Activated CD8-positive, alpha-beta T cell treated with anti-CD3 and anti-CD28 coated beads, Interleukin-2, amount 10 ng/mL, durations not matched to agents 7 days and 5 days (primary cell): ENCODE measurements at regions not wholly inside any gene's neighbourhood (a gene's known extent, or its start where the extent isn't known, plus 50 kb on each side); places are given as distances from the start of the nearest gene placed in this dataset.

Source experiments
- ATAC-seq: fragments of 150-1000 bp; cut with Tn5 transposase; one replicate; pipeline ENCODE4 v1.10.0; 2021; ENCODE audit warnings: moderate library complexity
- CTCF ChIA-PET: fragments of 350-600 bp; sonication (Branson Sonifier 250); formaldehyde crosslinking; loops from one replicate; lab custom pipeline; 2021; ENCODE audit warnings: antibody characterized with exemption; lab: Charles Lee
- POLR2A ChIA-PET: fragments of 350-600 bp; sonication (Branson Sonifier 250); formaldehyde crosslinking; loops from one replicate; lab custom pipeline; 2021; ENCODE audit warnings: antibody characterized with exemption; lab: Charles Lee
- DNase-seq: peaks from one replicate; pipeline ENCODE4 v3.0.0-alpha.2; 2020
- H3K27ac Mint-ChIP-seq: one replicate; pipeline ENCODE4 v1.8.0; 2021; ENCODE audit warnings: mild to moderate bottlenecking, mixed read lengths
- H3K27me3 Mint-ChIP-seq: one replicate; pipeline ENCODE4 v1.8.0; 2021; ENCODE audit warnings: low read depth, mixed read lengths
- H3K36me3 Mint-ChIP-seq: one replicate; pipeline ENCODE4 v1.8.0; 2021; ENCODE audit warnings: low read depth, mixed read lengths
- H3K4me1 Mint-ChIP-seq: one replicate; pipeline ENCODE4 v1.8.0; 2021; ENCODE audit warnings: low read depth, mixed read lengths
- H3K4me3 Mint-ChIP-seq: one replicate; pipeline ENCODE4 v1.8.0; 2021; ENCODE audit warnings: mild to moderate bottlenecking, mixed read lengths
- H3K9me3 Mint-ChIP-seq: one replicate; pipeline ENCODE4 v1.8.0; 2022; ENCODE audit warnings: mixed read lengths; ENCODE audit not compliant: insufficient read depth

DNA sequence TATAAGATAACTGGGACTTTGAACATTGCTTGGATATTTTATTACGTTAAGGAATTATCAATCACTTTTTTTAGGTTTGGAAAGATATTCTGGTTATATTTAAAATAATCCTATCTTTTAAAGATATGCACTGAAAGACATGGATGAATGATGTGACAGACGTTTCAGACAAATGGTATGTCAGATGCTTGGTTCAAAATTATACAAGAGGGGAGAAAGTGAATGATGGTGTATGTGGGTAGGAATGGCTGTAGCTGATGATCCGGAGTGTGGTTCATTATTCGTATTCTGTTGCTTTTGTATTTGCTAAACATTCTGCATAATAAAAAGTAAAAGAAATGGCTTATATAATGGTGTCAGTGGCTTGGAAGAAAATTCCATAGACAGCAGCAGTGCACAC, 51.0 kb upstream of the SNRPB2 start:
- ChIA-PET POLR2A (no interaction called here), CTCF (no interaction called here)
- no peaks in the 10 kb centered on the region for H3K9me3 Mint-ChIP-seq
- ATAC-seq (no peak), DNase-seq (no peak)
- H3K4me1 Mint-ChIP-seq, result no peaks in the 10 kb centered on the region
- peaks cover 4% of the 10 kb centered on the region for H3K27me3 Mint-ChIP-seq
- H3K4me3 Mint-ChIP-seq, result no peak overlapping the region
- H3K27ac Mint-ChIP-seq, result no peak overlapping the region
- H3K36me3 Mint-ChIP-seq, result no peaks in the 10 kb centered on the region

DNA sequence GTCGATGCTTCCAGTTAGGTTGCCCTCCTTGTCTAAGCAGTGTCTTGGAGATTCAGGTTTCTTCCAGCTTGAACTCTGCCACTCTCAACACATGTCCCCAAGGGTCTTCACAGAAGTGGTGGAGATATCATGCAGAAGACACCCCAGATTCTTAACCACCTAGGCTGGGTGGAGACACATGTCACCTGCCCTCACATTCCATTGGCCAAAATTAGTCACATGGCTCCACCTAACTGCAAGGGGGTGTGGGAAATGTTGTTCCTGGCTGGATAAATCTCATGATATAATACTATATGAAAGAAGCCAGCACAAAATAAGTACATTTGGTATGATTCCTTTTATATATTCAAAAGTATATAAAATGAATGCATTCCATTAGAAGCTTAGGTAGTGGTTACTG, 52.9 kb upstream of the SNRPB2 start:
- Mint-ChIP-seq H3K4me3 (no peak overlapping the region), H3K27ac (no peak overlapping the region), H3K4me1 (no peaks in the 10 kb centered on the region), H3K9me3 (no peaks in the 10 kb centered on the region), H3K36me3 (no peaks in the 10 kb centered on the region), H3K27me3 (peaks cover 4% of the 10 kb centered on the region)
- ATAC-seq, result no peak
- ChIA-PET CTCF (no interaction called here), POLR2A (no interaction called here)
- no peak for DNase-seq

GRCh38 chr20:16675001-16675564, 54.7 kb upstream of the SNRPB2 start:
- no peaks in the 10 kb centered on the region for H3K4me1 Mint-ChIP-seq
- no peaks in the 10 kb centered on the region for H3K36me3 Mint-ChIP-seq
- H3K9me3 Mint-ChIP-seq, result no peaks in the 10 kb centered on the region
- POLR2A ChIA-PET, result no interaction called here
- no peak overlapping the region for H3K4me3 Mint-ChIP-seq
- H3K27me3 Mint-ChIP-seq, result peaks cover 4% of the 10 kb centered on the region
- DNase-seq (no peak), ATAC-seq (no peak)
- CTCF ChIA-PET, result interaction anchor here (1.0 kb wide), 1 partner anchor 49 kb away, joined by 3 read pairs; no protein-coding TSS in a partner anchor
- H3K27ac Mint-ChIP-seq, result no peak overlapping the region

DNA sequence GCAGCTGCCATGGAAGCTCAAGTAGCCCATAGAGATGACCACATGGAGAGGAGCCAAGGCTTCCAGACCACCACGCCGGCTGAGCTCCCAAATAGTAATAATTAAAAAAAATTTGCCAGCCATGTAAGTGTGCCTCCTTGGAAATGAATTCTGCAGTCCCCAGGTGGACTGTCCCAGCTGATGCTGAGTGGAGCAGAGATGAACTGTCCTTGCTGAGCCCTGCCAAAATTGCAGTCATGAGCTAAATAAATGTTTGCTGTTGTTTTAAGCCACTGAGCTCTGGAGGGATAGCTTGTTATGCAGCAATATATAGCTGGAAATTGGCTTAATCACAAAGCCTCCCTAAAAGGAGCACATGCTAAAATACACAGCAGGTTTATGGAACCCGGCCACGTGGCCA, 55.6 kb upstream of the SNRPB2 start:
- Mint-ChIP-seq H3K27ac (no peak overlapping the region), H3K9me3 (no peaks in the 10 kb centered on the region), H3K36me3 (no peaks in the 10 kb centered on the region), H3K4me3 (no peak overlapping the region), H3K4me1 (no peaks in the 10 kb centered on the region), H3K27me3 (peaks cover 2% of the 10 kb centered on the region)
- ChIA-PET CTCF (interaction anchor here (1.0 kb wide), 1 partner anchor 50 kb away, joined by 3 read pairs; no protein-coding TSS in a partner anchor), POLR2A (no interaction called here)
- ATAC-seq (no peak), DNase-seq (no peak)

GRCh38 chr20:16672299-16672698, 57.5 kb upstream of the SNRPB2 start:
- H3K27me3 Mint-ChIP-seq, result no peaks in the 10 kb centered on the region
- no peaks in the 10 kb centered on the region for H3K36me3 Mint-ChIP-seq
- DNase-seq, result no peak
- no peak overlapping the region for H3K27ac Mint-ChIP-seq
- peaks cover 4% of the 10 kb centered on the region for H3K9me3 Mint-ChIP-seq
- ATAC-seq, result no peak
- CTCF ChIA-PET, result interaction anchor here (1.0 kb wide), 1 partner anchor 89 kb away, joined by 3 read pairs; no protein-coding TSS in a partner anchor
- H3K4me3 Mint-ChIP-seq, result no peak overlapping the region
- H3K4me1 Mint-ChIP-seq, result no peaks in the 10 kb centered on the region
- POLR2A ChIA-PET, result no interaction called here

DNA sequence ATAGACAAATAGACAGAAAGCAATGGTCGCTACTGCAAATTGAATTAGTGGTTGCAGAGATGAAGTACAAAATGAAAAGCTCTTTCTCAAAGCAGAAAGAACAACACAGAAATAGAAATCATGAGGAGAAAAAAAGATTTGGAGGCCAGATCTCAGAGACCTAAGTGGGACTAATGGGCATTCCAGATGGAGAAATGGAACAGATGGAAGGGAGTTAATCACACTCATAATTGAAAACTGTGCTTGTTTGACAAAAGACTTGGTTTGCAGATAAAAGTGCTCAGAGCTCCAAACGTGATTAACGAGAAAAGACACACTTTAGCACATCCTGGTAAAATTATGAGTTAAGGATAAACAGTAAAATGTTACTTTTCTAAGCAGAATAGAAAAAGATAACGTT, 58.1 kb upstream of the SNRPB2 start:
- Mint-ChIP-seq H3K36me3 (no peaks in the 10 kb centered on the region), H3K27me3 (no peaks in the 10 kb centered on the region), H3K27ac (no peak overlapping the region), H3K4me1 (no peaks in the 10 kb centered on the region), H3K4me3 (no peak overlapping the region), H3K9me3 (peaks cover 4% of the 10 kb centered on the region)
- CTCF ChIA-PET, result interaction anchor here (1.0 kb wide), 1 partner anchor 89 kb away, joined by 3 read pairs; no protein-coding TSS in a partner anchor
- DNase-seq (no peak), ATAC-seq (no peak)
- POLR2A ChIA-PET, result no interaction called here

DNA sequence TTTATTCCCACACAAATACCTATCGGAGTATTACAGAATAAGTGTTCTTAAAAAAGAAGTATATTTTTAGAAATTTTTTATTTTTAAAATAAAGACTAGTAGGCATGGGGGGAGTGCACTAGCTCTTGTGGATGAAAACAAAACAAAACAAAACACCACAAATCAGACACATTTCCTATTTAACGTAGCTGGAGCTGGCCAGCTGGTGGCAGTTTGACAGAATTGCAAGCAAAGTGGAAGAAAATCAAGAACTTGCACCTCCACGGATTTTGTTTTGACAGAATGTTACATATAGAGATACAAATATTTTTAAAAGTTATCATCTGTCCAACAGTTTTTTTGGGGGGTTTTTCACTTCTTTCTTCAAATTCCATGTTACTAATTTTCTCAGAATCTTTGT, 63.6 kb upstream of the SNRPB2 start:
- POLR2A ChIA-PET, result no interaction called here
- H3K27ac Mint-ChIP-seq, result no peak overlapping the region
- peaks cover 2% of the 10 kb centered on the region for H3K27me3 Mint-ChIP-seq
- H3K4me1 Mint-ChIP-seq, result no peaks in the 10 kb centered on the region
- CTCF ChIA-PET, result interaction anchor here (1.7 kb wide), 1 partner anchor 64 kb away, joined by 3 read pairs; no protein-coding TSS in a partner anchor
- H3K4me3 Mint-ChIP-seq, result no peak overlapping the region
- no peaks in the 10 kb centered on the region for H3K36me3 Mint-ChIP-seq
- ATAC-seq (no peak), DNase-seq (no peak)
- H3K9me3 Mint-ChIP-seq, result peaks cover 4% of the 10 kb centered on the region

GRCh38 chr20:16664020-16664419, 65.8 kb upstream of the SNRPB2 start:
- ChIA-PET CTCF (no interaction called here), POLR2A (no interaction called here)
- ATAC-seq (no peak), DNase-seq (no peak)
- no peaks in the 10 kb centered on the region for H3K4me1 Mint-ChIP-seq
- H3K36me3 Mint-ChIP-seq, result no peaks in the 10 kb centered on the region
- H3K9me3 Mint-ChIP-seq, result peaks cover 4% of the 10 kb centered on the region
- no peak overlapping the region for H3K4me3 Mint-ChIP-seq
- H3K27me3 Mint-ChIP-seq, result peaks cover 2% of the 10 kb centered on the region
- H3K27ac Mint-ChIP-seq, result no peak overlapping the region

DNA sequence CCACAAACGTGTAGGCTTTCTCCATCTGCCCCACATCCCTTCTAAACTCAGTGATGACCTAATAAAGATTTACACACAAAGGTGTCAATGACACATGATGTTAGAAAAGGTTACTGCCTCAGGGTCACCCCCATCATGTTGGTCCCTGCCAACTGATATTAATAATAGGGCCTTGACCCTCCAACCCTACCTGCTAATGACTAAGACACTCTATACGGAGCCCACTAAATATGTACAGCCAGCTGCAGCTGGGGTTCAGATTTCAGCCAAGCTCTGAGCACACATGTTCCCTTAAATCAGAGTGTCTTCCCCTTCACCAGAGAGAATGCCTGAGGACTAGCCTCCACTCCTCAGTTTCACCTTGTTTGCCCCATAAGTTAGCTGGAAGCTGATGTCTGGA, 67.4 kb upstream of the SNRPB2 start:
- ATAC-seq (no peak), DNase-seq (no peak)
- POLR2A ChIA-PET, result no interaction called here
- no peaks in the 10 kb centered on the region for H3K4me1 Mint-ChIP-seq
- CTCF ChIA-PET, result no interaction called here
- peaks cover 2% of the 10 kb centered on the region for H3K27me3 Mint-ChIP-seq
- no peaks in the 10 kb centered on the region for H3K9me3 Mint-ChIP-seq
- H3K27ac Mint-ChIP-seq, result no peak overlapping the region
- H3K4me3 Mint-ChIP-seq, result no peak overlapping the region
- H3K36me3 Mint-ChIP-seq, result no peaks in the 10 kb centered on the region

DNA sequence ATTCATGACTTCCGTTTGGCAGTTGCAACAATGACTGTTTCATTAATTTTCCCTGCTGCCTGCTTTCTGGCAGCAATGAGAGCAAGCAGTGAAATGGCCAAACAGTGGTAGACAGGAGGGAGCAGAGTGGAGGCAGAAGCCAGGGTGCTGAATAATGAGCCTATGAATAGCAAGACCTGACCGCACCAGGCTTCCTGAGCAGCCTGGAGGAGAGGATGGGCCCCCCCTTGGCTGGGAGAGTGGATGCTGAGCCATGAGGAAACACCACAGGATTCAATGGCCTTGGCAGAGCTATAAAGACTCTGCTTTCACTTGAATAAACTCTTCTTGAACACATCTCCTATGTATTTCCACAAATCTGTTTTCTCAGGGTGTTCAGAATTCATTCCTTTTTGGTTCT, 68.1 kb upstream of the SNRPB2 start:
- Mint-ChIP-seq H3K36me3 (no peaks in the 10 kb centered on the region), H3K27ac (no peak overlapping the region), H3K4me1 (no peaks in the 10 kb centered on the region), H3K27me3 (peaks cover 5% of the 10 kb centered on the region), H3K4me3 (no peak overlapping the region), H3K9me3 (no peaks in the 10 kb centered on the region)
- ChIA-PET POLR2A (no interaction called here), CTCF (no interaction called here)
- no peak for ATAC-seq
- no peak for DNase-seq

- ChIA-PET POLR2A (no interaction called here), CTCF (no interaction called here)
- DNase-seq (no peak), ATAC-seq (no peak)
- Mint-ChIP-seq H3K4me1 (no peaks in the 10 kb centered on the region), H3K9me3 (no peaks in the 10 kb centered on the region), H3K36me3 (no peaks in the 10 kb centered on the region), H3K27ac (no peak overlapping the region), H3K27me3 (peaks cover 3% of the 10 kb centered on the region), H3K4me3 (no peak overlapping the region)
These were observed 74.8 kb upstream of the SNRPB2 start for GRCh38 chr20:16654858-16655535.

GRCh38 chr20:16653266-16653665, 76.6 kb upstream of the SNRPB2 start:
- no peak overlapping the region for H3K27ac Mint-ChIP-seq
- DNase-seq (no peak), ATAC-seq (no peak)
- H3K36me3 Mint-ChIP-seq, result no peaks in the 10 kb centered on the region
- POLR2A ChIA-PET, result no interaction called here
- H3K27me3 Mint-ChIP-seq, result peaks cover 3% of the 10 kb centered on the region
- no peaks in the 10 kb centered on the region for H3K9me3 Mint-ChIP-seq
- no peak overlapping the region for H3K4me3 Mint-ChIP-seq
- H3K4me1 Mint-ChIP-seq, result no peaks in the 10 kb centered on the region
- CTCF ChIA-PET, result no interaction called here
